CD4-positive, CD25-positive, alpha-beta regulatory T cell (primary cell): ENCODE measurements at regions not wholly inside any gene's neighbourhood (a gene's known extent, or its start where the extent isn't known, plus 50 kb on each side); places are given as distances from the start of the nearest gene placed in this dataset.

Experiments
- ATAC-seq, 2 donors: fragments of 150-1000 bp; cut with Tn5 transposase; one replicate each; pipeline ENCODE4 v1.10.0; 2021; ENCODE audit warnings: low read depth in 2 of 2, moderate number of reproducible peaks in 2 of 2, moderate library complexity in 1 of 2
- DNase-seq, 3 donors: peaks; one replicate each; pipeline versions ENCODE4 v3.0.0 to v3.0.0-alpha.2; 2012 to 2022; ENCODE audit warnings: mixed read lengths in 1 of 3
- H3K27ac ChIP-seq: one replicate; pipeline ENCODE4 v1.7.0; 2013; ENCODE audit warnings: mild to moderate bottlenecking, low read length; ENCODE audit not compliant: insufficient read depth, poor library complexity, severe bottlenecking
- H3K27me3 ChIP-seq: one replicate; pipeline ENCODE4 v1.7.0; 2013; ENCODE audit warnings: low read length; ENCODE audit not compliant: control insufficient read depth, insufficient read depth
- H3K36me3 ChIP-seq: one replicate; pipeline ENCODE4 v1.7.0; 2013; ENCODE audit warnings: mild to moderate bottlenecking, low read length, moderate library complexity; ENCODE audit not compliant: control insufficient read depth, insufficient read depth
- H3K4me1 ChIP-seq: 2 replicates; pipeline ENCODE4 v1.7.0; 2013; ENCODE audit warnings: mild to moderate bottlenecking, low read length; ENCODE audit not compliant: insufficient read depth, control insufficient read depth, poor library complexity, severe bottlenecking
- H3K4me3 ChIP-seq: one replicate; pipeline ENCODE4 v1.7.0; 2013; ENCODE audit warnings: low read depth, mild to moderate bottlenecking, low read length, moderate library complexity
- H3K9me3 ChIP-seq, 2 experiments: 1 replicate in 1 of 2; 2 replicates in 1 of 2; pipeline ENCODE4 v1.7.0; 2013; ENCODE audit warnings: low read length in 2 of 2, mild to moderate bottlenecking in 1 of 2, moderate library complexity in 1 of 2; ENCODE audit not compliant: control insufficient read depth in 2 of 2
- H3K27ac Mint-ChIP-seq, 3 donors: one replicate each; pipeline ENCODE4 v1.8.0; 2020 to 2022; ENCODE audit warnings: mild to moderate bottlenecking in 3 of 3, mixed read lengths in 3 of 3, moderate library complexity in 2 of 3
- H3K27me3 Mint-ChIP-seq: one replicate; pipeline ENCODE4 v1.8.0; 2022; ENCODE audit warnings: mild to moderate bottlenecking, mixed read lengths
- H3K36me3 Mint-ChIP-seq: one replicate; pipeline ENCODE4 v1.8.0; 2020; ENCODE audit warnings: mixed read lengths
- H3K4me1 Mint-ChIP-seq, 4 donors: one replicate each; pipeline ENCODE4 v1.8.0; 2020 to 2022; ENCODE audit warnings: mixed read lengths in 4 of 4, mild to moderate bottlenecking in 1 of 4
- H3K4me3 Mint-ChIP-seq, 4 donors: one replicate each; pipeline ENCODE4 v1.8.0; 2020 to 2022; ENCODE audit warnings: mild to moderate bottlenecking in 4 of 4, mixed read lengths in 4 of 4, moderate library complexity in 3 of 4
- H3K9me3 Mint-ChIP-seq, 7 donors: one replicate each; pipeline ENCODE4 v1.8.0; 2020 to 2022; ENCODE audit warnings: mixed read lengths in 7 of 7, mild to moderate bottlenecking in 3 of 7, moderate library complexity in 2 of 7

- Histone ChIP-seq H3K9me3 (no peaks in the 10 kb centered on the region), H3K36me3 (no peaks in the 10 kb centered on the region), H3K4me1 (no peaks in the 10 kb centered on the region), H3K4me3 (no peak overlapping the region), H3K27me3 (no peaks in the 10 kb centered on the region), H3K27ac (no peak overlapping the region)
- no peaks in the 10 kb centered on the region for H3K4me1 Mint-ChIP-seq
- H3K27me3 Mint-ChIP-seq, result no peaks in the 10 kb centered on the region
- no peak overlapping the region for H3K4me3 Mint-ChIP-seq
- no peak for ATAC-seq
- no peak overlapping the region for H3K27ac Mint-ChIP-seq
- no peak for DNase-seq
- H3K36me3 Mint-ChIP-seq, result no peaks in the 10 kb centered on the region
- H3K9me3 Mint-ChIP-seq, result peaks cover 0 to 7% (median 3%) of the 10 kb centered on the region in 7 donors
Observed at GRCh38 chr13:80923907-80924306, 583.0 kb upstream of the SPRY2 start.

GRCh38 chr13:80921971-80922370 lies 581.0 kb upstream of the SPRY2 start:
- Mint-ChIP-seq H3K36me3 (no peaks in the 10 kb centered on the region), H3K27me3 (no peaks in the 10 kb centered on the region), H3K27ac (no peak overlapping the region), H3K9me3 (peaks cover 0 to 7% (median 3%) of the 10 kb centered on the region in 7 donors), H3K4me1 (no peaks in the 10 kb centered on the region), H3K4me3 (no peak overlapping the region)
- no peak overlapping the region for H3K27ac ChIP-seq
- H3K4me1 ChIP-seq, result no peaks in the 10 kb centered on the region
- H3K36me3 ChIP-seq, result no peaks in the 10 kb centered on the region
- DNase-seq (no peak), ATAC-seq (no peak)
- no peak overlapping the region for H3K4me3 ChIP-seq
- H3K9me3 ChIP-seq, result no peaks in the 10 kb centered on the region
- H3K27me3 ChIP-seq, result no peaks in the 10 kb centered on the region

- no peak for ATAC-seq
Observed at GRCh38 chr13:80921541-80921940, 580.6 kb upstream of the SPRY2 start.

GRCh38 chr13:80906860-80907259 lies 565.9 kb upstream of the SPRY2 start:
- H3K36me3 Mint-ChIP-seq, result no peaks in the 10 kb centered on the region
- no peaks in the 10 kb centered on the region for H3K27me3 ChIP-seq
- DNase-seq (no peak), ATAC-seq (no peak)
- H3K9me3 ChIP-seq, result peaks cover 0 to 2% of the 10 kb centered on the region in 2 experiments
- no peak overlapping the region for H3K4me3 Mint-ChIP-seq
- H3K4me1 ChIP-seq, result no peaks in the 10 kb centered on the region
- no peaks in the 10 kb centered on the region for H3K4me1 Mint-ChIP-seq
- no peak overlapping the region for H3K27ac Mint-ChIP-seq
- no peak overlapping the region for H3K27ac ChIP-seq
- no peak overlapping the region for H3K4me3 ChIP-seq
- no peaks in the 10 kb centered on the region for H3K36me3 ChIP-seq
- peaks cover 0 to 19% (median 2%) of the 10 kb centered on the region in 7 donors for H3K9me3 Mint-ChIP-seq
- H3K27me3 Mint-ChIP-seq, result no peaks in the 10 kb centered on the region

More at GRCh38 chr13:80921541-80921940, 580.6 kb upstream of the SPRY2 start:
- no peak for DNase-seq
- peaks cover 0 to 7% (median 3%) of the 10 kb centered on the region in 7 donors for H3K9me3 Mint-ChIP-seq
- no peaks in the 10 kb centered on the region for H3K27me3 ChIP-seq
- H3K36me3 ChIP-seq, result no peaks in the 10 kb centered on the region
- H3K36me3 Mint-ChIP-seq, result no peaks in the 10 kb centered on the region
- no peak overlapping the region for H3K4me3 Mint-ChIP-seq
- H3K27me3 Mint-ChIP-seq, result no peaks in the 10 kb centered on the region
- H3K4me1 Mint-ChIP-seq, result no peaks in the 10 kb centered on the region
- H3K9me3 ChIP-seq, result no peaks in the 10 kb centered on the region
- H3K4me1 ChIP-seq, result no peaks in the 10 kb centered on the region
- H3K27ac Mint-ChIP-seq, result no peak overlapping the region
- no peak overlapping the region for H3K4me3 ChIP-seq
- H3K27ac ChIP-seq, result no peak overlapping the region

- Histone ChIP-seq H3K27me3 (no peaks in the 10 kb centered on the region), H3K4me3 (no peak overlapping the region), H3K27ac (no peak overlapping the region), H3K4me1 (no peaks in the 10 kb centered on the region), H3K9me3 (no peaks in the 10 kb centered on the region), H3K36me3 (no peaks in the 10 kb centered on the region)
- Mint-ChIP-seq H3K27me3 (no peaks in the 10 kb centered on the region), H3K4me3 (no peak overlapping the region), H3K9me3 (peaks cover under 1 to 21% (median 2%) of the 10 kb centered on the region in 7 donors), H3K27ac (no peak overlapping the region), H3K36me3 (no peaks in the 10 kb centered on the region), H3K4me1 (no peaks in the 10 kb centered on the region)
- no peak for DNase-seq
- ATAC-seq, result no peak
Observed at GRCh38 chr13:80904386-80904785, 563.5 kb upstream of the SPRY2 start.

GRCh38 chr13:80903911-80904310 lies 563.0 kb upstream of the SPRY2 start:
- Histone ChIP-seq H3K4me3 (no peak overlapping the region), H3K4me1 (no peaks in the 10 kb centered on the region), H3K9me3 (no peaks in the 10 kb centered on the region), H3K27ac (no peak overlapping the region), H3K27me3 (no peaks in the 10 kb centered on the region), H3K36me3 (no peaks in the 10 kb centered on the region)
- no peaks in the 10 kb centered on the region for H3K27me3 Mint-ChIP-seq
- no peak for DNase-seq
- no peaks in the 10 kb centered on the region for H3K4me1 Mint-ChIP-seq
- no peak for ATAC-seq
- no peak overlapping the region for H3K4me3 Mint-ChIP-seq
- H3K9me3 Mint-ChIP-seq, result peaks cover 2 to 24% (median 3%) of the 10 kb centered on the region in 7 donors
- H3K36me3 Mint-ChIP-seq, result no peaks in the 10 kb centered on the region
- no peak overlapping the region for H3K27ac Mint-ChIP-seq

GRCh38 chr13:80901530-80901929 lies 560.6 kb upstream of the SPRY2 start:
- Mint-ChIP-seq H3K27me3 (no peaks in the 10 kb centered on the region), H3K27ac (no peak overlapping the region), H3K9me3 (peaks cover 3 to 24% (median 7%) of the 10 kb centered on the region in 7 donors), H3K4me3 (no peak overlapping the region), H3K4me1 (no peaks in the 10 kb centered on the region), H3K36me3 (no peaks in the 10 kb centered on the region)
- Histone ChIP-seq H3K36me3 (no peaks in the 10 kb centered on the region), H3K4me3 (no peak overlapping the region), H3K27me3 (no peaks in the 10 kb centered on the region), H3K27ac (no peak overlapping the region), H3K4me1 (no peaks in the 10 kb centered on the region), H3K9me3 (peaks cover 0 to 2% of the 10 kb centered on the region in 2 experiments)
- ATAC-seq (no peak), DNase-seq (no peak)

- no peaks in the 10 kb centered on the region for H3K36me3 Mint-ChIP-seq
Observed at GRCh38 chr13:80901111-80901510, 560.2 kb upstream of the SPRY2 start.

More at GRCh38 chr13:80901111-80901510, 560.2 kb upstream of the SPRY2 start:
- no peaks in the 10 kb centered on the region for H3K27me3 Mint-ChIP-seq
- H3K27ac Mint-ChIP-seq, result no peak overlapping the region
- Histone ChIP-seq H3K4me1 (no peaks in the 10 kb centered on the region), H3K27me3 (no peaks in the 10 kb centered on the region), H3K27ac (no peak overlapping the region), H3K36me3 (no peaks in the 10 kb centered on the region), H3K9me3 (peaks cover 2 to 3% of the 10 kb centered on the region in 2 experiments), H3K4me3 (no peak overlapping the region)
- no peaks in the 10 kb centered on the region for H3K4me1 Mint-ChIP-seq
- H3K9me3 Mint-ChIP-seq, result peaks cover 3 to 24% (median 7%) of the 10 kb centered on the region in 7 donors
- ATAC-seq, result no peak
- no peak for DNase-seq
- no peak overlapping the region for H3K4me3 Mint-ChIP-seq
